ENCODE measurements at regions not wholly inside any gene's neighbourhood (a gene's known extent, or its start where the extent isn't known, plus 50 kb on each side); places are given as distances from the start of the nearest gene placed in this dataset.

DNA sequence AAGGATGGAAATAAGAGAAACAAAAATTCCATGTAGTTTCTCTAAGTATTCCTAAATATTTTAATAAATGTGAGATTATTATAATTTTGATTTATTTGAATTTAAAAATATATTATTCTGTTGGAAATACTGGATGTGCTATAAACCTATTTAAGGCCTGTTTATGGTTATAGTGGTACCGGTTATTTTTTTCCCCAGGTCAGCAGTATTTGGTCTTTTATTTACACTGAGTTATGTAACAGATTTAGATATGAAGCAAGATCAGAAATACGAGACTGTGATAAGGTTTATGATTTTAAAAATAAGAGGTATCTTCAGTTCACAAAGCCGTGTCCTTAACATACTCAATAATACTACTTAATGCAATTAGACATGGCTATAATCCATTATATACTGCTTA, 634.3 kb upstream of the POU3F2 start:
- FAIRE-seq: no peak

DNA sequence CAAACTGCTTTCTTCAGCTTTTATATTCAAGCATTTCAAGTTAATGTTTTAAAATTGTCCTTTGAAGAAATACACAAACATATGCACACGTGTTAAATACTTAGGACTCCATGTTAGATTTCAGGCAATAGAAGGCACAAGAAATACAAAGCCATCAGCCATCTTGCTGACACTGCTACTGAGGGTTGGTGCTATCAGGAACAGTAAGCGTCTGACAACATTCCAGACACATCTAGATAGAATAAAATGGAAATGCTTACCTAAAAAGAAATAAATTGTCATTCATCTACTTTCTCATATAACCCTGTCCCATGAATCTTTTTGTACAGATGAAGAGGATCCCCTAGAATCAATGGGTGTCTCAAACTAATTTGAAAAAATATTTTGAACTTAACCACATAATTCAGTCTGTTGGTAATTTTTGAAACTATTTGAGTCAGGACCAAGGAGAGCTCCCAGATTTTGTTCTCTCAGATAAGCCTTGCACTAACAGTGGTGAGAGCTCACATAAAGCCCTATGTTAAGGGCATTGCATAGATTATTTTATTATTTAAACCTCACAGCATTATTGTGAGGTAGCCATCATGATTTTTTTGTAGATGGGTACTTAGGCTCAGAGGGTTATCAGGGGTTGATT, 631.1 kb upstream of the POU3F2 start:
- FAIRE-seq: no peak

DNA sequence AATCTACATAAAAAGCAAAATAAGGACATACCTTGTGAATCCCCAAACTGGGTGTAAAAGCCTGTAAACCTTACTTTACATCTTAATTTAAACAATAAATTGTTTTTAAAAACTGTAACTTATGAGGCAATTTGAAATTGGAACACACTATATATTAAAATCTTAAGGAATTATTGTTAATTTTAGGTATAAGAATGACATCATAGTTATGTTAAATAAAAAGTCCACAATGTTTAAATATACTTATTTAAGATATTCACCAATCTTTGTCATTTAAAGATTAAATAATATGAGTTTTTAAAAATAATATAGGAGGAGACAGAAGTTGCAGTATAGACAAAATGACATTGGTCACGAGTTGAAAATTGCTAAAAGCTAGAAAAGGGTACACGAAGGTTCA, 621.9 kb upstream of the POU3F2 start:
- FAIRE-seq: no peak

DNA sequence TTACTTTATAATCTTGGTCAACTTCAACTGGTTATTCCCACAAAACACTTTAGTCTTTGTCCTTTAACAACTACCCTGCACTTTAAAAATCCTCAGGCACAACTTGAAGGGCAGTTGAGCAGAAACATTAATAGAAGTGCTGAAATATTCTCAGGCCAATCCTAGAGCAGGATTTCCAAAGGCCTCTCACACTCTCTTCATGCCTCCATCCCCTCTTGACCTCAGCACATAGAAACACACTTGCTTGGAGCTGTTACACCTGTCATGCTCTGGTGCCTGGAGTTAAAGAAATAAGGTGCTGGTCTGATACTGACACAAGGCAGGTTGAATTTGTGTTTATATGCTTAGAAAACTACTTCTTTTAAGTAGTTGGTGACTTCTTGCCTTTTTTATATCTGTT, 618.8 kb upstream of the POU3F2 start:
- no peak for FAIRE-seq

DNA sequence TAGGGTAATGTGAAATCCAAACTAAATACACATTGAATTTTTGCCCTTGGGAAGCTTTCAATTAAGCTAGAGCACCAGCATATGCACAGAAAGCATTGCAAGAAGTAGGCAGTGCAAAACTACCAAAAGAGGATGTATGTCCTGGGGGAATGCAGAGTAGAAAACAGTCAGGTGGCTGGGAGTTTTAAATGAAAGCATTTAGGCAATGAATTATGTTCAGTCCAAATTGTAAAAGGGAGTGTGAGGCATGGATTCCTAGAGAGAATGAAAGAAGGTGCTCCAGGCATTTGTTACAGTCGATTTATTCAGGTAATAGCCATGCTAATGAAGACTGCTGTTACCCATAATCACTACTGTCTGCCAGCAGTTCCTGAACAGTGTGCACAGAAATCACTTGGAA, 604.1 kb upstream of the POU3F2 start:
- FAIRE-seq: no peak

DNA sequence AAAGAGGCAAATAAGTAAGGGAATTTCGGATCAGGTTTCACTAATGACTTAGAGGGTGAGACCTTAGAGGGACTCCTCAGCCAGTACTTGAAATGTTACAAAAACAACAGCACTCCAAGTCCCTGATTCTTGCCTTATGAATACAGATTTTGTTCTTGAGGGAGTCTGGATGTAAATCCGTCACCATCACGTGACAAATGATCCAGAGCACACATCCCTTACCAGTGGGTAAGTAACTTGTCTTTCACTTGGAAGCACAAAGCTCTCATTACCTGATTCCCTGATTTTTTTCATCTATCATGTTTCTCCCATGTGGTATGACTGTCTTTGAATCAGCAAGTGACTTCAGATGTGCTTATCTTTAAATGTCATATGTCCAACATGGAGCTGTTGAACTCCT, 595.3 kb upstream of the POU3F2 start:
- FAIRE-seq: no peak

DNA sequence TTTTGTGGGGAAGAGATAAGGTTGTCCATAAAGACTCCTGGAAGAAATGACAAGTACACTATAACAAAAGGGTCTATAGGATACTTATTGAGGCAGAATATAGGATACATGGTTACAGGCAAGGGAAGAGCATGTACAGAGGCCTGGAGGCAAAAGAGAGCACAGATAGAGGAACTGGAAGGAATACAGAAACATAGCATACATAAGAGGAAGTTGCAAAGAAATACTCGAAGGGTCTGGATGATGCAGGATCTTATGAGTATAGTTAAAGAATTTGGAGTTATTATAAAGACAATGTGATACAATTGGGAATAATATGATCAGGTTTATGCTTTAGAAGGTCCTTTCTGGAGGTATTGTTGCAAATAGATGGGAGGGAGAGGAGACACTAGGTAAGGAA, 592.7 kb upstream of the POU3F2 start:
- no peak for FAIRE-seq

DNA sequence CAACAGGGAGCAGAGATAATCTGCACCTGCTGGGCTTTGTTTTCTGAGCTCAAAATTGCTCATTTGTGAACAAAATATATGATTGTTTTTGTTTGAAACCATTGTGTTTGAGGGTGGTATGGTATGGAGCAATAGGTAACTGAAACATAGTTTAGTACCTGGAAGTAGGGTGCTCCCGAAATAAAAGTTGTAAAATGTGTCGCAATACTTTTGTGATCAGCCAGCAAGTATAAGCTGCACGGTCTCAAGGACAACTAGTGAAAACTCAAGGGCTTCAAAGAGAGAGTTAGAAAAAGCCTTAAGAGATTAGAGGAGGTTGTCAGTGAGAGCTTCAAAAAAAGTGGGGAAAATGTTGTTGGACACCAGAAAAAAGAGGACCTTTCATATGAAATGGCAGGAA, 579.8 kb upstream of the POU3F2 start:
- FAIRE-seq: no peak

DNA sequence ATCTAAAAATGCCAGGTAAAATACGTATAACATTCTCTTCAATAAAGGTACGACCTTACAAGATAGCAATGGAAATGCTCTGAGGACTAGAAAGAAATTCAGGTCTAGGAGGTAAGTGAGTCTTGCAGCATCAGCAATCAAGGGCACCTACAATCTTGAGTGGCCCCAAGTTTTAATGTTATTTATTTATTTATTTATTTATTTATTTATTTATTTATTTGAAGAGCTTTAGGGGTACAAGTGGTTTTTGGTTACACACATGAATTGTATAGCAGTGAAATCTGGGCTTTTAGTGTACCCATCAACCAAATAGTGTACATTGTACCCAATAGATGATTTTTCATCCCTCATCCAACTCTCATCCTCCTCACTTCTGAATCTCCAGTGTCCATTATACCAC, 574.0 kb upstream of the POU3F2 start:
- no peak for FAIRE-seq

DNA sequence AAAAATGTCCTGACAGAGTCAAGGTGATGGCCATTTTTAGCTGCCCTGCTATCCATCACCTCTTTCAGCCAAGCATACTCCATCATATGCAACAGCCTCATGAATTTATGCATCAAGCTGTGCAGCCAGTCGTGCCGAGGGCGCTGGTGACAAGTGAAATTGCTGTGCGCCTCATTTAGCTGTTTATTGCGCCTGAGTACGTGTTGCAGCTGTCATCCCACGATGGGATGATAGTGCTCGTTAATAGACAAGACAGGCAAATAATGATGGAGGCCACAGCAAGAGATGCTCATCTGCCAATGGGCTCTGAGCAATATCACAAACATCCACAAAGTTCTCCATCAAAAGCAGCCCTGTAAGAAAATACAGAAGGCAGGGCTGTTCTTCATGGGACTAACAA, 562.3 kb upstream of the POU3F2 start:
- FAIRE-seq: no peak

DNA sequence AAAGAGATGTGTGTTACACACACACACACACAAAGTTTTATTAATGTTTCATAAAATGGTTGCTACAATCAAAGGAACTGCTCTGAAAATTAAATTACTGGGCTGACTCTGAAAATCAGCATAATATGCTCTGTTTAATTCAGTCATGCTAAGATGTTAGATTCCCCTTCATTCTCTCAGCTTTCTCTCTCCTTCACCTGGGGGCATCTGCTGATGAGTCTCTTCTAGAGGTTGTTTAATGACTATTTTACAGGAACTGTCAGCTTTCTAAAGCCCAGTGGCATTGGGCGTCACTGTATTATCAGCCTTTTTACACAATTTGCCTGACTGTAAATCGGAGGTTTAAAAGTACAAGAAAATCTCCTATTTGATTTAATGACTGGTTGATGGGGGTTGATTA, 559.7 kb upstream of the POU3F2 start:
- FAIRE-seq: no peak

DNA sequence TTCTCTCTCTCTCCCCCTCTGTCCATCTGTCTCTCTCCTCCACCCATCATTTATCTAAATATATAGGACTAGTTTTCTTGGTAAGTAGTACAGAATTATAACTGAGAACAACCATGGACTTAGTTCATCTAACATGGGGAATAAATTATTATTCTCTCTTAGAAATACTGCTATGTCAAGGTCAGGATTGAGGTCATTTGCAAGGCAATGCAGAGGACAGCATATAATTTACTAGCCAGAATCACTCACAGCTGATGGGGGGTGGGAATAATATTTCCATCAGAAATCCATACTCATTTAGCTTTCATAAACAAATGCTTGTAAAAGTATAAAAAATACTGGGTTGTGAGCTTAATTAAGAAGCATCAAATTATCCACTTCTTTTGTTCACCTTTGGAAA, 553.9 kb upstream of the POU3F2 start:
- no peak for FAIRE-seq

DNA sequence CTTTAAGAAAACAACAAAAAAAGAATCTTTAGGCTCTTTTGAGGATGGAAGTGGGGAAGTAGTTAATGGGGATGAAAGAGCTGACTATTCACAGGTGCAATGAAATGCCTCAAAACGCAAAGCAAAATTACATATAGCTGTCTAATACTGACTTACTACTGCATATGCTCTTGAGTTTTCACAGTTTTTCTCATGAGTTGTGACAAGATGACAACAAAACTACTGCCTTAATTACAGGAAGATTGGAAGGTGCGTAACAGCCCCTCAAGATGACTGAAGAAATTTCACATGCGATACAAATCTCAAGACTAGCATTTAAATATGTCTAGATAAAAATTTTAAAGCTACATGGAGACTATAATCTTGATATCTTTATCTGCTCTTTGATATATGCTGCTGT, 547.8 kb upstream of the POU3F2 start:
- no peak for FAIRE-seq

DNA sequence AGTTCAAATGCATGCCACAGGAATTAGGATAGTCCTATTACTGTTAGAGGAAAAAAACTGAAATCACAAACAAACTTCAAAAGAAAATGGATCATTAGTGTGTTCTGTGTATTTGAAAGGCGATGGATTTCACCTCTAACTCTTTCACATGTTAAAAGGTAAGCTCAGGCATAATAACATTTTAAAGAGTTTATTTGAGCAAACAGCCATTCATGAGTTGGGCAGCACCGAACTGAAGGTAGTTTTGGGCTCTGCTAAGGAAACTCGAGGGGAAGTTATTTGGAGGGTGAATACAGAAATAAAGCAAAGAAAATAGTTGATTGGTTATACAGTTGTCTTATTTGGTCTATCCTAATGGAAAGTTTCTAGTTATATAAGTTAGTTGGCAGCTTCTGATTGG, 546.5 kb upstream of the POU3F2 start:
- FAIRE-seq: no peak

DNA sequence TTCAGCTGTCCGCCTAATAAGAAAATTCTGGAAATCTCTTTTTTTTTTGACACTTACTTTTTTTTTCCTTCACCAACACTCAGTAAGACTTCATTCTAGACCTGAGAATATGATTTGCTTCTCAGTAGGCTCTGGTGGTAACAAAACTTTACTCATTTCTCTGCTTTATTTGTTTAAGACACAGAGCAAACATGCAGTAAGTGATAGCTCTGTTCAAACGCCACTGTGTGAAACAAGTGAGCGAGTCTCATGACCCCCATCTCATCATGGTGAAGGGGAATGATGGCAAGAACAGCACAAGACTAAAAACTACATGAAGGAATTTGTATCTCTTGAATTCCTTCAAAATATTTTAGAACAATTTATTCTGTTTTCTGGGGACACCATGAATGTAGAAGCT, 541.6 kb upstream of the POU3F2 start:
- no peak for FAIRE-seq

DNA sequence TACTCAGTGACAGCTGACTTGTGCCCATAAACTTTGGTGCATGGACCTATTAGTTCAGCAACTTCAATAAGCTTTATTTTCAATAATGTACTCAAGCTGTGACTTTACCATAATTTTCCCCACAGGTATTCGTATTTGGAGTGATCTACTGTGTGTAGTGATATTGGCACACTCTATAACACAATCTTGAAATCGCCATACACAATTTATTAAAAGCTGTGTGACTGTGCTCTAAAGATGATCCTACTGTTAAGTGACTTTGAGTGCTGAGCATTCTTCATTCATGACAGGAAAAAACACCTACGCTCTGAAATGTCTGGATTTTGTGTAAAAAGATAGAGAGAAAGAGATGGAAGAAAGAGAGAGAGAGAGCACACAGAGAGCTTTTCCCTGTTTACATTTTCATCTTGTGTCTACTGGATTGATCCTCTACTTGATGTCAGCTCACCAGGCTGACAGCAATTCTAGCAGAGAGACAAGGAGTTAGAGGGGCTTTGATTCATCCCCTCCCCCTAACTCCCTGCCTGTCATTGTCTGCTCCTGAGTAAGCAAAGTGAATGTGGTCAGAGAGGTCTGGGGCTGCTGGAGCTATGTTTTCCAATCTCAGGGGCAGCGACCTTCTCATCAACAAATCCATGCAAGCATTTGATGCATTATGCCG, 538.7 kb upstream of the POU3F2 start:
- no peak for FAIRE-seq

DNA sequence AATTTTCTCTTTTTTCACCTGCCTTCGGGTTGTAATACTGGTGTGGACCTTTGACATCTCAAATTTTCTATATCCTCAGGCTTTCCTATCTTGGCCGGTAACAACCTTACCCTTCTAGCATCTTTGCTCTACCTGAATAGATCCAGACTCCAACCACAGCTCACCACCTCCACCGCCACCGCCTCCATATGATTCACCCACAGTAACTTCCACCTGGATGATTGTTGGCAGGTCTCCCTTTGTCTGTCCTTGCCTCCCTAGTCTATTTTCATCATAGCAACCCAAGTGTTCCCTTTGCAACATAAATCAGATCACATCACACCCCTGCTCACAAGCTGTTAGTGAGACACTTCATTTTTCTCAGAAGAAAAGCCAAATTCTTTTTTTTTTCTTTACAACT, 525.8 kb upstream of the POU3F2 start:
- no peak for FAIRE-seq

DNA sequence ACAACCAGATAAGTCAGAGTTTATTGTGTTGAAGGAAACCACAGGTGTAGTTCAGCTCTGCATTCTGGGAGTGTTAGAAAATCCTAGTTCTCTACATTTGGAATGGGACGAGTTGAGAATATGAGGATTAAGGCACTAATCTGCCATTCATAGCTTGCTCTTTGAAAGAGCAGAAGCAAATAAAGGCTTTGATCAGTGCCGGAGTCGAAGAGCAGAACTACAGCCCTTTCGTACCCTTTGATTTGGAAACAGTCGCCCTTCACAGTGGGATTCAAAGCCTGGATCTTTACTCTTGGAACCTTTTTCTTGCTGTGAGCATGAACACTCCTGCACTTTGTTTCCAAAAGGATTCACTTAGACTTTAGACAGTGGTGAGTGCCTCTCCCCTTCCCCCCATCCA, 523.9 kb upstream of the POU3F2 start:
- FAIRE-seq: no peak

DNA sequence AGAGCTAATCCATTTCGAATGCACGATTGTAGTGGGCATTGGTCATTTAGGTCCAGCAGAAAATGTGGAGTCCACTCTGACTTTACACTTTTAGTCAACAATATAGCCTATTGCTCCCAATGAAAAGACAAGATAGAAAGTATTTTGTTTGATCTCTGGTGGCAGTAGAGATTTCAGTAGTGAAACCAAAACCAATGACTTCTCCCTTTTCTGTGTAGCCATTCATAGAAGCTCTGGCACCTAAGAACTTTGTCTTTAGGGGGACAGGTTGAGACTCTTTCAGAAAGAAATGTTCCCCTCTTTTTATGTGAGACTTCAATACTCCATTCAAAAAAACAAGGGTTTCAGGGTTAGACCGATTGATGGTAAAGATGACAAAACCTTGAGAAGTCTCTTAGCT, 510.8 kb upstream of the POU3F2 start:
- FAIRE-seq: no peak

DNA sequence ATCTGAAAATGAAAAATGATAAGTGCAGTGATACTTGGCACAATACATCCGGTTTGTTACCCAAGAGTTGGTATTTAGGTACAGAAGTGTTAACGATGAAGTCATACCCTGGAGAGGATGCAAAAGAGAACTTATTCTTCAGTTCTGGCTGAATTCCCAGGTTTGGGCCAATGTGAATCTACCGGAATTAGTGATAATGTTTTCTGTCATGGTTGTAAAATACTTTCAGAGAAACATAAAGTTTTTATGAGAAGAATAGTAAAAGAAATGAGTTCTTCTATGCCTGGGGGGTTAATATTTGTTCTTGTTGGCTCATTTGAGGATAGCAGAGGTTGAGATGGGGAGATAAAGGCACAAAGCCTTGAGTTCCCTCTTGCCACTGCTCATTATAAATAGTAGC, 509.9 kb upstream of the POU3F2 start:
- no peak for FAIRE-seq

DNA sequence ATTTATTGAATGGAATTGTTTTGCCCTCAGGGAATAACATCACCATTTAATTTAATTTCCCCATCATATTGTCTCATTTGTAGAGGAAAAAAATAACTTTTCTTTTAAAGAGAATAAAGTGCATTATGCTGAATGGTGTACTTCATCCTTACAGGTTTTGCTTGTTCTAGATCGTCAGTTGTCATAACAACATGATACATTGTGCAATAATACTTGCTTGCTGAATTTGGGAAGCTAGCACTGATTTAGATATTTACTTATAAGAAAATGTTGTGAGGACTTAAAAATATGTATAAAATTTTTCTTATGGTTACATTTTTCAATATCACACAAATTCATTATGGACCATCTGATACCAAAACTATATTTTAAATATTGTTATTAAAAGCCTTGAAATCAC, 509.0 kb upstream of the POU3F2 start:
- no peak for FAIRE-seq

DNA sequence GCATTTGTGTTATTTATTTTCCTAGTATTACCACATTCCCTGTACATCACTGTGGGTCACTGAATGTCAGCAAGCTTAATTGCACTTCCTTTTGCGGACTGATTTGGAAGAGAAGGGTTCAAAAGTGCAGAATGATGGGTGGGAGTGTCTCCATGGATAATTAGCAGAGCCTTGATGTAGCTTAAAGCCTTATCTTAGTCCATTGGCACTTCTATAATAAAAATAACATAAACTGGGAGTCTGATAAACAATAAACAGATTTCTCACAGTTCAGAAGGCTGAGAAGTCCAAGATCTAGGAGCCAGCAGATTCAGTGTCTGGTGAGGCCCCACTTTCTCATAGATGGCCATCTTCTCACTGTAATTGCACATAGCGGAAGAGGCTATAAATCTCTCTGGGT, 501.1 kb upstream of the POU3F2 start:
- no peak for FAIRE-seq

DNA sequence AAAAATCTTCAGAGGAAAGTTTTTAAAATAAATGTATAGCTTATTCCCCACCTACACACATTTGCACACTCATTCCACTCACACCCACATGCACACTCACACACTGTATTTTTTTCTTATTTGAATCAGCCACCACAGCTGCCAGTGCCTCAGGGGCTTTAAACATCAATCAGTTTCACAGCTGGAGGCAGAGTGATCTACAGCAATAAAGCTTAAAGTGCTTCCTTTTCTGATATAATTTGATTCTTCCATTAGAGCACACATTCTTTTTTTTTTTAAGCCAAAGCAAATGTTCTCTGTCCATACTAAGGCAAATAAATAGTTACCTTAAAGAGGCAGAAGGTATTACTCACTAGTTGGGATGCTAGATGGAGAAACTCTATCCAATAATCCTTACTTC, 498.8 kb upstream of the POU3F2 start:
- no peak for FAIRE-seq

DNA sequence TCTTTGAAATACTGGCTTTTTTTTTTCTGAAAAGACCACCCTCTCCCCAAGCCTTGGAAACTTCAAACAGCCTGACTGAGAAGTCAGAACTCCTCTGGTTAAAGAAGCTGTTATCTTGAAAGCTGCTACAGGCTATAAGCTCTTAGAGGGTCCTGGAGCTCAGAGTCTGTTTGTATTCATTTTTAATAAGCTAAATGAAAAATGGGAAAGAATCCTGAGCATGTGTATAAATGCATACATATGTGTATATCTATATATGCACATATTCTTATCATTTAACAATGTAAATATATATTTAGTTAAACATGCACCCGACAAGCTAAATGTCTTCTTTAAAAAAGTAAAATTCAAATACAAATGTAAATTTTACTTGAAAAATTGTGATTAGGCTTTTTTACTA, 494.9 kb upstream of the POU3F2 start:
- no peak for FAIRE-seq

DNA sequence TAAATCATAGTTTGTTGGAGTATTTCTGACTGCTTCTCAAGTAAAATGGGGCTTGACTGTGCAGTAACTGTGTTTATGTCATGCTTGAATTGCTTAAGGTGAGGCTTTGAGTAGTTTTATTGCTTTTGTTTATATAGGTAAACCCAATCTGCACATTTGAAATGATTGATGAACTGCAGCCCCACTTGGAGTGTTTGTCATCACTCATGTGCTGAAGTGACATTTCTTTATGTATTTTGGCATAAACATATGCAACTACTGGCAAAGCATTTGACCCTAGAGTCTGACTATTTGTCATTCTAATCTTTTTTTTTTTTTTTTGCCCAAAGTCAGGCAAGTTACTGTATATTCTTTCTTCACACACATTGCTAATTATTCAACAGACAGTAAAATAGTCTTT, 491.4 kb upstream of the POU3F2 start:
- FAIRE-seq: no peak

Data from endometrium (tissue), 2 donors.